Chondrocyte (in vitro differentiated cells): ENCODE measurements at regions not wholly inside any gene's neighbourhood (a gene's known extent, or its start where the extent isn't known, plus 50 kb on each side); places are given as distances from the start of the nearest gene placed in this dataset.
A peak's percentile ranks its signal among the peaks of the same experiment; 100 is the strongest.

Source experiments
- DNase-seq: peaks from one replicate; pipeline ENCODE4 v3.0.0; 2021; ENCODE audit warnings: mixed read lengths, low spot score
- H3K27ac Mint-ChIP-seq: one replicate; pipeline ENCODE4 v1.8.0; 2021; ENCODE audit warnings: mild to moderate bottlenecking, moderate library complexity, mixed read lengths; ENCODE audit not compliant: unreplicated experiment
- H3K27me3 Mint-ChIP-seq: 2 replicates; pipeline ENCODE4 v1.8.0; 2021; ENCODE audit warnings: low read depth, mixed read lengths
- H3K36me3 Mint-ChIP-seq: 2 replicates; pipeline ENCODE4 v1.8.0; 2021; ENCODE audit warnings: low read depth, mixed read lengths
- H3K4me1 Mint-ChIP-seq: 2 replicates; pipeline ENCODE4 v1.8.0; 2021; ENCODE audit warnings: low read depth, mild to moderate bottlenecking, mixed read lengths
- H3K4me3 Mint-ChIP-seq: one replicate; pipeline ENCODE4 v1.8.0; 2021; ENCODE audit warnings: mild to moderate bottlenecking, moderate library complexity, mixed read lengths; ENCODE audit not compliant: unreplicated experiment
- H3K9me3 Mint-ChIP-seq: 2 replicates; pipeline ENCODE4 v1.8.0; 2021; ENCODE audit warnings: low read depth, mixed read lengths
- TF ChIP-seq, protein P1 (sequence below): fragments of 200-600 bp; sonication (generic); IDR thresholded peaks from 2 replicates; pipeline ENCODE4 v1.5.0; 2021; ENCODE audit warnings: antibody characterized with exemption, mild to moderate bottlenecking, moderate library complexity

DNA sequence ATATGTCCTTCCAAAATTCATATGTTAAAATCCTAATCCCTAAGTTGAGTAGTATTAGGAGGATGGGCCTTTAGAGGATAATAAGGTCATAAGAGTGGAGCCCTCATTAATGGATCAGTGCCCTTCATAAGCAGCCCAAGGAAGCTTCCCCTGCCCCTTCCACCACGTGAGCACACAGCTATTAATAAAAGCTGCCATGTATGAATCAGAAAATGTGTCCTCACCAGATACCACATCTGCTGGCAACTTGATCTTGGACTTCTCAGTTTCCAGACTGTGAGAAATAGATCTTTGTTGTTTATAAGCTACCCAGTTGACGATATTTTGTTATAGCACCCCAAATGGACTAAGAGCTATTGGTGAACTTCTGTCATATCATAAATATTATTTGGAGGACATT lies 207.7 kb upstream of the HDDC2 start:
- Mint-ChIP-seq H3K36me3 (no peaks in the 10 kb centered on the region), H3K27ac (no peak overlapping the region), H3K4me3 (no peak overlapping the region), H3K9me3 (peaks cover 15% of the 10 kb centered on the region), H3K27me3 (no peaks in the 10 kb centered on the region), H3K4me1 (peaks cover 22% of the 10 kb centered on the region)
- TF ChIP-seq, protein P1, sequence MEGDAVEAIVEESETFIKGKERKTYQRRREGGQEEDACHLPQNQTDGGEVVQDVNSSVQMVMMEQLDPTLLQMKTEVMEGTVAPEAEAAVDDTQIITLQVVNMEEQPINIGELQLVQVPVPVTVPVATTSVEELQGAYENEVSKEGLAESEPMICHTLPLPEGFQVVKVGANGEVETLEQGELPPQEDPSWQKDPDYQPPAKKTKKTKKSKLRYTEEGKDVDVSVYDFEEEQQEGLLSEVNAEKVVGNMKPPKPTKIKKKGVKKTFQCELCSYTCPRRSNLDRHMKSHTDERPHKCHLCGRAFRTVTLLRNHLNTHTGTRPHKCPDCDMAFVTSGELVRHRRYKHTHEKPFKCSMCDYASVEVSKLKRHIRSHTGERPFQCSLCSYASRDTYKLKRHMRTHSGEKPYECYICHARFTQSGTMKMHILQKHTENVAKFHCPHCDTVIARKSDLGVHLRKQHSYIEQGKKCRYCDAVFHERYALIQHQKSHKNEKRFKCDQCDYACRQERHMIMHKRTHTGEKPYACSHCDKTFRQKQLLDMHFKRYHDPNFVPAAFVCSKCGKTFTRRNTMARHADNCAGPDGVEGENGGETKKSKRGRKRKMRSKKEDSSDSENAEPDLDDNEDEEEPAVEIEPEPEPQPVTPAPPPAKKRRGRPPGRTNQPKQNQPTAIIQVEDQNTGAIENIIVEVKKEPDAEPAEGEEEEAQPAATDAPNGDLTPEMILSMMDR = no peak
- no peak for DNase-seq

DNA sequence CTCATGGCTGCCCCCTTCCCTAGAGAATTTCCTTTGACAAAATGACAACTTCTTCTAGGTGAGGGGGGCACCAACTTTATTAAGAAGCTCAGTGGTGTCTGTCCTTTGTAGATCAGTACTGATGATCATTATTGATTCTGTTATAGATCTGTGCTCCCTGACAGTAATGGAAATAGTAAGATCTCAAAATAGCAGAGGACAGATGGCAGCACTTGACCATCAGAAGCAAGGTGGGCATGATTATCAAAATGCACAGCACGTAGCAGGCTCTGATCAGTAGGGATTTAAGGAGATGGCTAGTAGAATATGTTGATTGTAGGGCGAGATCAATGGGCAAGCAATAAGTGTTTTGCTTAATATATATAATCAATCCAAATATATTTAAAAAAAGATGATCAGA lies 208.6 kb upstream of the HDDC2 start:
- Mint-ChIP-seq H3K4me1 (peaks cover 22% of the 10 kb centered on the region), H3K36me3 (no peaks in the 10 kb centered on the region), H3K9me3 (peaks cover 17% of the 10 kb centered on the region), H3K27ac (no peak overlapping the region), H3K27me3 (no peaks in the 10 kb centered on the region), H3K4me3 (no peak overlapping the region)
- no peak for DNase-seq
- TF ChIP-seq, protein P1 = no peak

DNA sequence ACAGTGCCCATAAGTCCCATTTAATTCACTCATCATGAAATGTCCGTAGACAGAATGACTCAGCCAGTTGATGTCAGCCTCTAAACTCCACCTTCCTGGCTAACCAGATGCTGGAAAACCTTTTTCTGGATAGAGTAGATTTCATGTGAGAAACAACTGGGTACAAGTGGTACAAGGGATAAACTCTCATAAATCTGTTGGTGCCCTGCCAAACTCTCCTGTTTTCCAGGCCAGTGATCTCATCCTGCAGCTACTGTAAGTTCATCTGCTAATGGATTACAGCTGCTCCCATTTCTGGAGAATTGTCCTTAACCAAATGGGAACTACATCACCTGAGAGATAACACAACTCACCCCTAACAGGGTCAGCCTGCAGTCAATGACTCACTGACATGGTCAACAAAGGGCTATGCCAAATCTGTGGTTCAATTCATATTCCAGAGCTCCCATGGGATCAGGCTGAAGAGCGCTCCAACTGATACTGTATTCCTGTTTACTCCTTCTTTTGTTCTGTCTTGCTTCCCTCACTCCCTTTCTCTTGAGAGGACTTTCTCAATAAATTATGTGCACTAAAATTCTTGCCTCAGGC lies 210.1 kb upstream of the HDDC2 start:
- Mint-ChIP-seq H3K4me3 (no peak overlapping the region), H3K4me1 (peaks cover 22% of the 10 kb centered on the region), H3K9me3 (peaks cover 26% of the 10 kb centered on the region), H3K27ac (peak overlapping the region; percentile 12), H3K27me3 (no peaks in the 10 kb centered on the region), H3K36me3 (peaks cover 3% of the 10 kb centered on the region)
- no peak for DNase-seq
- TF ChIP-seq, protein P1 = no peak

DNA sequence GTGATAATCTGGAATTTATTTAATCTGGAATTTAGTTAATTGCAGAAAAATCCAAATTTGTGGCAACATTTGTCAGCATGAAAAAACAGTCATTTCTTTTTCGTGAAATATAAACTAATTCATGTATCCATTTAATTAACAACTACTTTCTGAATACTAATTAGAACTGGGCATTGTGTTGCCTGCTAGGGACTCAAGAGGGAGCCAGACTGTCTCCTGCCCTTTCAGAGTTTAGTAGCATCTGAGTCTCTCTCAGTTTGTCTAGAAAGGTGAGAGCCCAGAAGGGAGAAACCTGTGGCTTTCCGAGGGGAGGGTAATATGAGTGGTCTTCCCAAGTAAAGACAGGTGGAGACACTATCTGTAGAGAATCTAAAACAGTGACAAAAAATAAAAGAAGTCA lies 210.9 kb upstream of the HDDC2 start:
- DNase-seq = no peak
- H3K27ac Mint-ChIP-seq = no peak overlapping the region
- peaks cover 20% of the 10 kb centered on the region for H3K4me1 Mint-ChIP-seq
- H3K9me3 Mint-ChIP-seq = peaks cover 24% of the 10 kb centered on the region
- no peaks in the 10 kb centered on the region for H3K27me3 Mint-ChIP-seq
- no peak overlapping the region for H3K4me3 Mint-ChIP-seq
- TF ChIP-seq, protein P1 = peak; percentile 48
- H3K36me3 Mint-ChIP-seq = peaks cover 3% of the 10 kb centered on the region

DNA sequence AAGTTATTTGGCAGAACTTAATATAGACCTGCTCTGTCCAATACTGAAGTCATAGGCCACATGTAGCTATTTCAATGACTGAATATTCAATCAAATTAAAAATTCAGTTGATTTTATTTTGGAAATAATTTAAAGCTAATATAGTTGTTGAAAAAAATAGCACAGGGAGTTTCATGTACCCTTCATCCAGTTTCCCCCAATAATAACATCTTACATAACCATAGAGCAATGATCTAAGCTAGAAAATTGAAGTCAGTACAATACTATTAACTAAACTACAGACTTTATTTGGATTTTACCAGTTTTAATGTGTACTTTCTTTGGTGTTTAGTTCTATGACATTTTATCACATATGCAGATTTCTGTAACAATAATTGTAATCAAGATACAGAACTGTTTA lies 212.2 kb upstream of the HDDC2 start:
- peaks cover 13% of the 10 kb centered on the region for H3K4me1 Mint-ChIP-seq
- TF ChIP-seq, protein P1 = no peak
- H3K27me3 Mint-ChIP-seq = no peaks in the 10 kb centered on the region
- H3K36me3 Mint-ChIP-seq = peaks cover 3% of the 10 kb centered on the region
- H3K27ac Mint-ChIP-seq = no peak overlapping the region
- no peak overlapping the region for H3K4me3 Mint-ChIP-seq
- H3K9me3 Mint-ChIP-seq = peaks cover 24% of the 10 kb centered on the region
- no peak for DNase-seq
